ENCODE measurements at regions not wholly inside any gene's neighbourhood (a gene's known extent, or its start where the extent isn't known, plus 50 kb on each side); places are given as distances from the start of the nearest gene placed in this dataset.

DNA sequence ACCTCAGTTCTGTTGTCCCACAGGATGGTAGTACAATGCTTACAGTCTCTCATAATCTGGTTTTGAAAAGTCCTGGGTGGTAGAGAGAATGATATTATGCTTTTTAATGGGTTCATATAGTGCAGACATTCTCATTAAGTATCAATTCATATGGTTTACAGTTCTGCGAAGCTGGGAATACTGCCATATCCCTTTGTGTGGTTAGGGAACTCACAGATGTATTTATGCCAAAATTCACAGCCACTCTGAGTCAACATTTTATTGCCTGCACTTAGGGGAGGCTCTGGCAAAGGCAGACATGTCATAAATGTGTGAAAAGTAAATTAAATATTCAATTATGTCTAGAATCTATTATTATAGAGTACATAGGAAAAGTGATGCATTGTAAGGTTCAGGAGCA lies 808.2 kb downstream of the SUCLG1 start:
- no peak for DNase-seq (ENCODE audit: low read depth)

DNA sequence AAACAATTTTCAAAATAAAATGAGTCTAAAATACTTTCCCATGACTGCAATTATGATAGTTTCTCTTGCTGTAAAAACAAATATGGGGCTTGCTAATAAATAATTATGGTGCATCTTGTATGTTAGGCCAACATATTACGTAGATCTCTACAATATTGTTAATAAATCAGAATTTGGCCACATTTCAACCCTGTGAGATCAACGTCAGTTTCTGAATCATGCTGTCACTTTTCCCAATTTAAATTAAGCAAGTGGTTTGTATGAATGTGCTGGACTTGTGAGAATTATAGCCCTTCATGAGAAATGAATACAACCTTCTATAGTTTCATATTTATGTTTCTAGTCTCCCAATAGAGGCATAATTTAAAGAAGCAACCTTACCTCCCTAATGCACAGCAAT lies 808.9 kb downstream of the SUCLG1 start:
- no peak for DNase-seq (ENCODE audit: low read depth)

DNA sequence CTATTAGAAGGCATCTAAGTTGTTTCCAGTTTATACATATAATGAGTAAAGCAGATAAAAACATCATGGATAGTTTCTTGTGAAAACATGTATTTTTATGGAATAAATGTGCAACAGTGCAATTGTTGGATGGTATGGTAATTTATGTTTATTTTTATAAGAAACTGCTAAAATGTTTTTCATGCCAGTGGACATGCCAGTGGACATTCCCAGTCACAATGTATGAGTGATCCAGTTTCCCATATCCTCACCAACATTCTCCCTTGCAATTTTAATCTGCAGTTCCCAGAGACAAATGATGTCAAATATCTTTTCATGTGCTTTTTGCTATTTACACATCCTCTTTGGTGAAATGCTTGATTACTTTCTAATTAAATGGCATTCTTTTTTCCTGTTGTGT lies 818.6 kb downstream of the SUCLG1 start:
- DNase-seq (ENCODE audit: low read depth) = no peak

DNA sequence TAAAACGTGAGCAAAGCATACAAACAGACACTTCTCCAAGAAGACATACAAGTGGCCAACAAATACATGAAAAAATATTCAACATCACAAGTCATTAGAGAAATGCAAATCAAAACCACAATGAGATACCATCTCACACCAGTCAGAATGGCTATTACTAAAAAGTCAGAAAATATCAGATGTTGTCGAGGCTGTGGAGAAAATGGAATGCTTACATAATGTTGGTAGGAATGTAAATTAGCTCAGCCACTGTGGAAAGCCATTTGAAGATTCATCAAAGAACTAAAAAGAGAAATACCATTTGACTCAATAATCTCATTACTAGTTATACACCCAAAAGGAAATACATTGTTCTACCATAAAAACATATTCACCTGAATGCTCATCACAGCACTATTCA lies 825.7 kb downstream of the SUCLG1 start:
- DNase-seq (ENCODE audit: low read depth) = no peak

DNA sequence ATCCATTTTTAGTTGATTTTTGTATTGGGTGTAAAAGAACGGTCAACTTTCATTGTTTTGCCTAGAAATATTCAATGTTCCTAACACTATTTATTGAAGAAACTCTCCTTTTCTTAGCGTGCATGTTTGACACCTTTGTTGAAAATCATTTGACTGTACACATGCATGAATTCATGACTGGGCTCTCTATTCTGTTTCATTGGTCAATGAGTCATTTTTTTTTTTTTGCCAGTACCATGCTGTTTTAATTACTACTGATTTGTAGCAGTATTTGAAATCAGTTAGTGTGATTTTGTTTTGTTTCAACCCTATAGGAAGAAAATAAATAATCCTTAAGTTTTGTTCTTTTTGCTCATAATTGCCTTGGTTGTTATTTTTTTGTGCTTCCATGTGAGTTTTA lies 828.7 kb downstream of the SUCLG1 start:
- no peak for DNase-seq (ENCODE audit: low read depth)

DNA sequence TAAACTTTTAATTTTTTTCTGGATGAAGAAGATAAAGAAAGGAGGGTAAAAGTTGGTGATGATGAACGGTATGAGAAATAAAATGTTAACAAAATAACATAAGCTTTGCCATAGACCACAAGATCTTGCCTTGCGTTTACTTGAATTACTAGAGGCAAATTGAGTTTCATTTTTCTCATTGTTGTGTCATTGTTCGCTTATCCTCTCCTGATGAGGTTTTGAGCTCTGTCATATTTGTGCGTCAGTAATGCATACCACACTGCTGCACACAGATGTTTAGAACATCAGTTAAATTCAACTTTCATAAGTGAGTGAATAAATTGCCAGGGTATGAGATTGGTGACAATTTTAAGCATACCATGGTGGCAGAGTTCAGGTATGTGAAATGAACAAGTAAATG lies 843.6 kb downstream of the SUCLG1 start:
- no peak for DNase-seq (ENCODE audit: low read depth)

GRCh38 chr2:83613178-83613577 lies 845.9 kb downstream of the SUCLG1 start:
- DNase-seq (ENCODE audit: low read depth) = no peak

DNA sequence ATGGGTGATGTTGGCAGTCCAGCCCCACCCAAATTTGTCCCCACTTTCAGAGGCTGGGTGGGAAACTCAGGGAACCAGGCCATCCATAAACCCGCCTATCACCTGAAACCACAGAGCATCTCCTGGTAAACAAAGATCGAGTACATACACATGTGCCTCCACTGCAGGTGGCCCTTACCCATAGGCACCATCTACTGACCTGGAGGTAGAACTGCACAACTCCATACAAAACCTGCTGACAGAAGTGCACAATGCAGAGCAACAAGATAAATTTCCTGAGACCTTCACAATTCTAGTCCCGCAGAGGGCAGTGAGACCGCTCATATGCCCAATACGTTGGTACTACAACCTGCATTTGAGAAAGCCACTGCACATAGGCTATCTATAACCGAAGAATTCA lies 856.3 kb downstream of the SUCLG1 start:
- no peak for DNase-seq (ENCODE audit: low read depth)

DNA sequence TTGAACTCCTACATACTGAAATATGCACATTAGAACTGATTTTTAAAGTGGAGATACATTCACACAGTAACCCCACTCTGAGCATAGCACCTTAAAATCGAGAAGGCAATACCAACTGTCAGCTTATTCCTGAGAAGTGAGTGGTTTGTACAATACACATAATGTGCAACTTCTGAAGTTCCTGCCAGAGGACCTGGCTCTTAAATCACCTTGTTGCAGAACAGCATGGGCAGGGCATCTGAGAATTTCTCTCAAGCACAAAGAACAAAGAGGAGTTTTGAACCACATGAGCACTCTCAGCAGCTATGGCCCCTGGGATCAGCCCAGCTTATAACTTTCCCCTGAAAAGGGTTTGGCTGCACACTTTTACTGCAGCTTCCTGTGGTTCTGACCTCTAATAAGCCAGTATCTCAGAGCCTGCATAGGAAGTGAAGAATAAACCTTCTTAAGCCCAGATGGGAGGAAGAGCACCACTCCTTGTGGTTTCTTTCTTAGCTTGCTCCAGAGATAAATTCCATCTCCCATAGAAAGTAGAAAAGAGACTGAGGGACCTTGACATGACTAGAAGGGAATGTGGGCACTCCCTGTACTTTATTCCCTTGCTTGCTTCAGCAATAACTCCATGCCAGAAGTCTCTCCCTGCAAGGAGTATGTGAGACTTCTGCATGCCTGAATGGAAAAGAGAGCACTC lies 862.3 kb downstream of the SUCLG1 start:
- no peak for DNase-seq (ENCODE audit: low read depth)

DNA sequence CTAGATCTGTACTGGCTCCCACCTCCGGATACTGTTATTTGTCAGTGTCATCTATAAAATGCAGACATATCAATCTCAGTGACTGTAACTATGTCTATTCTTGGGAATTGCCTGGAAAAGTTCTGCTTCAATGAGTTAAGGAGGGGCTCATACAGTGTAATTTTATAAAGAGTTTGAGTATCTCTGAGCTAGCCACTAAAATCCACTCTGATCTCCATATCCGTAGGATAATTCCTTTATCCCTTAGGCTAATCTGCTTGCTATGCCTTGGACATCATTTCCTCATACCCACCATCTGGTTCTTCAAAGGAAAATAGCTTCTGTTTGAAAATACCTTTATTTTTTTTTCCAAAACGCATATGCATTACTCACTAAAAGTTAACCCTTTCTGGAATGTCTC lies 863.2 kb downstream of the SUCLG1 start:
- no peak for DNase-seq (ENCODE audit: low read depth)

DNA sequence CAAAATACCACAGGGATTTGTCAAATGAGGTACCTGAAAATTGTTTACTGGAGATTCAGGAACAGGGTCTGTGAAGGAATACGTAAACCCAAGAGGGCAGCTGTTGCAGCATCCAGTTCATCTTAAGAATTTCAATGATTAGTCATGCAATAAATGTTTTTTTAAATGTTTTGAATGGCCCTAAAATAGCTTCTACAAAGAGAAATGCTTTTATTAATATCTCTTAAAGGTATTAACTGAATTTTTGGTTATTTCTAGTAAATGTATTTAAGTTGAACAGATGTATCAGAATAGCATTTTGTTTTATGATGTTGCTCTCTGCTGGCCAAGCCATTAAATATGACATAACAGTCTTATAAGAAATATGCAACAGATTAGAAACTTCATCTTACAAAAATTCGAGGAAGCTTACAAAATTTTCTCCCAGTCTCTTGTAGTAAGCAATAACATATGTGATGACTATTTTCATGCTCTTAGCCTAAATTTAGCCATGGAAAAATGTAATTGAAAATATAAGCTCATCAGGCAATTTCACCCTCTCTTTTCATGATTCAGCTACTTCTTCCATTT lies 863.9 kb downstream of the SUCLG1 start:
- no peak for DNase-seq (ENCODE audit: low read depth)

DNA sequence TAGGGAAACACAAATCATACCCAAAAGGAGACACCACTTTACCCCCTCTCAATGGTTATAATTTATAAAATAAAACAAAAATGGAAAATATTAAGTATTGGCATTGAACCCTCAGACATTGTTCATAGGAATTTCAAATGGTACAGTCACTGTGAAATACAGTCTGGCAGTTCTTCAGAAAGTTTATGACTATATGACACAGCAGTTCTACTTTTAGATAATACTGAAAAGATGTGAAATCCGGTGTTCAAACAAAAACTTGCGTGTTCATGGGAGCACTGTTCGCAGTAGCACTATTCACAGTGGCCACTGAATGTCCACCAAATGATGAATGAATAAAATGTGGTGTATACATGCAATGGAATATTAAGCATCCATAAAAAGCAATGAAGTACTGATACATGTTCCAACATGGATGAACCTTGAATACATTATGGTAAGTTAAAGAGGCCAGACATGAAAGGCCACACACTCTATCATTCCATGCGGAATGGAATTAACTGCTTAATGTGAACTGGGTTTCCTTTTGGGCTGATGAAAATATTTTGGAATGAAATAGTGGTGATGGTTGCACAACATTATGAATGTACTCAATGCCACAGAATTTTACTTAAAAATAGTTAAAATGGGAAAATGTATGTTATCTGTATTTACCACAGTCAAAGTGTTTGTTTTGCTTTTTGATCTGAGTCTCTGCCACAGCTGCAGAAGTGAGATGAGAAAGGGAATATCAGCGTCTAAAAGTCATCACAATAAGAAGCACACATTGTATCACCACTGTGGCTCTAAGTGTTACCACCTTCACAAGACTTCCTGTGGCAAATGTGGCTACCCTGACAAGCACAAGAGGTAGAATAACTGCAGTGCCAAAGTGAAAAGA lies 864.6 kb downstream of the SUCLG1 start:
- DNase-seq (ENCODE audit: low read depth) = no peak

- DNase-seq (ENCODE audit: low read depth) = no peak
Observed at GRCh38 chr2:83587309-83587708, 871.8 kb downstream of the SUCLG1 start.

- DNase-seq (ENCODE audit: low read depth) = no peak
Observed at GRCh38 chr2:83585250-83585649, 873.8 kb downstream of the SUCLG1 start.

DNA sequence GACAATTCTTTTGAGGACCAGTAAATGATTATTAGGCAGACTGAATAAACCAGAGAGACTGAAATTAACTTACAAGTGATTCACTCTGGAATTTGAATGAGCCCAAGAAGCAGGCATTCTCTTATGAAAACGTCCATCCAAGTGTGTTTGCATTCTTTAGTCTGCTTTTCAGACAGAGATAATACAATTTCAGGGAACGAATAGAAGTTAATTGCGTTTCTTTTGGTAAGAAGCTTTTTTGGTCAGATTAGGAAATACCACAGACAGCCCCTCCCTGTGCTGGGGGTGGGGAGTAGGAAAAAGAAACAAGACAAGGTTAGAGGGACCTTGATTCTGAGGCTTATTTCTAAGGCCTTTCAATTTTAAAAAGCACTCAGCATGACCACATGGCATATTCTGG lies 874.4 kb downstream of the SUCLG1 start:
- DNase-seq (ENCODE audit: low read depth) = no peak

- DNase-seq (ENCODE audit: low read depth) = no peak
Observed at GRCh38 chr2:83582589-83582988, 876.5 kb downstream of the SUCLG1 start.

- DNase-seq (ENCODE audit: low read depth) = no peak
Observed at GRCh38 chr2:83579507-83579906, 879.6 kb downstream of the SUCLG1 start.

- DNase-seq (ENCODE audit: low read depth) = no peak
Observed at GRCh38 chr2:83578405-83578804, 880.7 kb downstream of the SUCLG1 start.

DNA sequence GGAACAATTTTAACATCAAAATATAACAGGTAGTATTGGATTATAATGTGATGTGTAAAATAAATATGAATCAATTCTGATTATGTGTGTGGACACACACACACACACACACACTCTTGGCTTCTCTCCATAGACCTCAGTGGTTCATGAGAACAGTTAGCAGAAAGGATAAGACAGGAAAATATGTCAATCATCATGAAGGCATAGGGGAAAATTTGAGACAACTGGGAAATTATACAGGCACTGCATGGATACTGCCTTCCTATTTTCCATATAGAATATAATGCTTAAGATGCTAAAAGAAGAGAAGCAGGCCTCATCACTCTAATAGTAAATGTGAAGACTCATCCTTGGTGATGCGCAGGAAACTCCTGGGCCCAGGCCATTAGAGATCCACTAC lies 884.5 kb downstream of the SUCLG1 start:
- no peak for DNase-seq (ENCODE audit: low read depth)

GRCh38 chr2:83573060-83573459 lies 886.0 kb downstream of the SUCLG1 start:
- DNase-seq (ENCODE audit: low read depth) = no peak

GRCh38 chr2:83572400-83572799 lies 886.7 kb downstream of the SUCLG1 start:
- no peak for DNase-seq (ENCODE audit: low read depth)

DNA sequence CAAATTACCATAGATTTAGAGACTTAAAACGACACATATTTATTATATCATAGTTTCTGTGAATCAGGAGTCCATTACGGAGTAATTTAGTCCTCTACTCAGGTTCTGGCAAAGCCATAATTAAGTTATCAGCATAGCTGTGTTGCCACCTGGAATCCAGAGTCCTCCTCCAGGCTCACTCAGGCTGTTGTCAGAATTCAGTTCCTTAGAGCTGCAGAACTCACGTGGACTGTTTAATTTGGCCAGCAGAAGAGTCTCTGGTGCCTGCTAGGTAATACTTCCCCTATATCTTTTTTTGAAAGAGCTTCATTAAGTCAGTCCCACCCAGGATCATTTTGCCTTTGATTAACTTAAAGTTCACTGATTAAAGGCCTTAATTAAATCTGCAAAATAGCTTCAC lies 891.5 kb downstream of the SUCLG1 start:
- DNase-seq (ENCODE audit: low read depth) = no peak

DNA sequence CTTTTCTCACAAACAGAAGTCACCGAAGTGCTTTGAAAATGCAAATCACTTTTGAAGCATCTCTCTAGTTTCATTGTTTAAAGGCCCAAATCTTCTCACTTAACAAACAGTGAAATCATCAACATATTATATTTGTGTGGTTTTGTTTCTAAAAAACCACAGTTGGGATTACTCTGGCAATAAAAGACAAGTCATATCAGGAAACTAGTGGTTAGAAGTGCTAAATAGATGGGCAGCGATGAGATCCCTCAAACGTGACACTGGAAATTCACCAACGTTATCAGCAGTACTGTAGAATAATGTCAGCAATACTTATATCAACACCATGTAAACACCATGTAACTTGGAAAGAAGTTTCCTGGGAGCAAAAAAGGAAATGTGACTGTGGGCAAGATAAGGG lies 893.5 kb downstream of the SUCLG1 start:
- DNase-seq (ENCODE audit: low read depth) = no peak
